H9 (cell line): ENCODE measurements at regions not wholly inside any gene's neighbourhood (a gene's known extent, or its start where the extent isn't known, plus 50 kb on each side); places are given as distances from the start of the nearest gene placed in this dataset.

Experiments
- DNase-seq: peaks from one replicate; pipeline ENCODE4 v3.0.0-alpha.2; 2017
- H2AFZ ChIP-seq: one replicate; pipeline ENCODE4 v1.6.1; 2013; ENCODE audit warnings: mild to moderate bottlenecking, low read length, control low read depth, moderate library complexity
- H2AK5ac ChIP-seq: 2 replicates; pipeline ENCODE4 v1.6.1; 2013; ENCODE audit warnings: low read length, control low read depth, mixed read lengths; ENCODE audit not compliant: insufficient read length
- H2BK120ac ChIP-seq: one replicate; pipeline ENCODE4 v1.6.1; 2013; ENCODE audit warnings: low read depth, mild to moderate bottlenecking, low read length, control low read depth, inconsistent platforms; ENCODE audit not compliant: poor library complexity, severe bottlenecking
- H2BK12ac ChIP-seq: 2 replicates; pipeline ENCODE4 v1.6.1; 2013; ENCODE audit warnings: low read length, control low read depth, mixed read lengths, low read depth; ENCODE audit not compliant: insufficient read length
- H2BK15ac ChIP-seq: 2 replicates; pipeline ENCODE4 v1.6.1; 2013; ENCODE audit warnings: low read depth, low read length, control low read depth
- H2BK20ac ChIP-seq: one replicate; pipeline ENCODE4 v1.6.1; 2013; ENCODE audit warnings: low read depth, mild to moderate bottlenecking, low read length, control low read depth, inconsistent platforms; ENCODE audit not compliant: poor library complexity, severe bottlenecking
- H2BK5ac ChIP-seq: 2 replicates; pipeline ENCODE4 v1.6.1; 2013; ENCODE audit warnings: low read length, control low read depth, mixed read lengths; ENCODE audit not compliant: insufficient read length
- H3K14ac ChIP-seq: 2 replicates; pipeline ENCODE4 v1.6.1; 2013; ENCODE audit warnings: low read length, control low read depth; ENCODE audit not compliant: insufficient read depth
- H3K18ac ChIP-seq: 2 replicates; pipeline ENCODE4 v1.6.1; 2013; ENCODE audit warnings: low read depth, mild to moderate bottlenecking, mixed read lengths, low read length, control low read depth; ENCODE audit not compliant: insufficient read length
- H3K23ac ChIP-seq: 2 replicates; pipeline ENCODE4 v1.6.1; 2013; ENCODE audit warnings: low read length, control low read depth, mixed read lengths, low read depth; ENCODE audit not compliant: insufficient read length
- H3K23me2 ChIP-seq: 2 replicates; pipeline ENCODE4 v1.6.1; 2013; ENCODE audit warnings: low read depth, mild to moderate bottlenecking, mixed read lengths, low read length, control low read depth; ENCODE audit not compliant: insufficient read length, poor library complexity, severe bottlenecking
- H3K27ac ChIP-seq: 2 replicates; pipeline ENCODE4 v1.5.1; 2013; ENCODE audit warnings: low read length, control low read depth, mixed read lengths, low read depth; ENCODE audit not compliant: insufficient read length
- H3K27me3 ChIP-seq: 2 replicates; pipeline ENCODE4 v1.6.1; 2013; ENCODE audit warnings: low read length, control low read depth, inconsistent platforms; ENCODE audit not compliant: insufficient read depth
- H3K4ac ChIP-seq: 2 replicates; pipeline ENCODE4 v1.6.1; 2013; ENCODE audit warnings: low read depth, mild to moderate bottlenecking, control low read depth, inconsistent platforms, low read length, moderate library complexity
- H3K4me1 ChIP-seq: 2 replicates; pipeline ENCODE4 v1.6.1; 2013; ENCODE audit warnings: low read length, control low read depth, inconsistent platforms; ENCODE audit not compliant: insufficient read depth
- H3K4me2 ChIP-seq: 2 replicates; pipeline ENCODE4 v1.6.1; 2013; ENCODE audit warnings: low read length, control low read depth, mixed read lengths; ENCODE audit not compliant: insufficient read length, insufficient read depth
- H3K56ac ChIP-seq: 2 replicates; pipeline ENCODE4 v1.6.1; 2013; ENCODE audit warnings: low read depth, mild to moderate bottlenecking, mixed read lengths, low read length, control low read depth; ENCODE audit not compliant: insufficient read length
- H3K79me1 ChIP-seq: 2 replicates; pipeline ENCODE4 v1.6.1; 2013; ENCODE audit warnings: low read depth, mild to moderate bottlenecking, moderate library complexity, low read length, control low read depth, inconsistent platforms; ENCODE audit not compliant: insufficient read depth, poor library complexity, severe bottlenecking
- H3K79me2 ChIP-seq: 2 replicates; pipeline ENCODE4 v1.6.1; 2013; ENCODE audit warnings: low read length, control low read depth, inconsistent platforms; ENCODE audit not compliant: insufficient read depth
- H3K9ac ChIP-seq: 2 replicates; pipeline ENCODE4 v1.6.1; 2013; ENCODE audit warnings: low read length, control low read depth, mixed read lengths; ENCODE audit not compliant: insufficient read length; ENCODE audit errors: extremely low read depth
- H3K9me3 ChIP-seq: one replicate; pipeline ENCODE4 v1.6.1; 2013; ENCODE audit warnings: low read depth, low read length, inconsistent platforms; ENCODE audit not compliant: control insufficient read depth
- H3T11ph ChIP-seq: one replicate; pipeline ENCODE4 v1.6.1; 2013; ENCODE audit warnings: mild to moderate bottlenecking, low read length, control low read depth, inconsistent platforms
- H4K20me1 ChIP-seq: one replicate; pipeline ENCODE4 v1.6.1; 2013; ENCODE audit not compliant: control insufficient read depth, insufficient read length, insufficient read depth
- H4K5ac ChIP-seq: 2 replicates; pipeline ENCODE4 v1.6.1; 2013; ENCODE audit warnings: low read depth, mild to moderate bottlenecking, mixed read lengths, low read length, control low read depth; ENCODE audit not compliant: insufficient read length
- H4K8ac ChIP-seq: replicated peaks from 2 replicates; pipeline ENCODE4 v1.6.1; 2013; ENCODE audit warnings: low read length, control low read depth, mixed read lengths, low read depth; ENCODE audit not compliant: insufficient read length
- H4K91ac ChIP-seq: 2 replicates; pipeline ENCODE4 v1.6.1; 2013; ENCODE audit warnings: low read depth, mild to moderate bottlenecking, moderate library complexity, mixed read lengths, low read length, control low read depth; ENCODE audit not compliant: insufficient read length
- H3K27ac Mint-ChIP-seq, 3 experiments: 2 replicates in 2 of 3; 3 replicates in 1 of 3; pipeline ENCODE4 v1.8.0; 2020 to 2021; ENCODE audit warnings: mixed read lengths in 3 of 3, mild to moderate bottlenecking in 1 of 3, moderate library complexity in 1 of 3
- H3K27me3 Mint-ChIP-seq: 2 replicates; pipeline ENCODE4 v1.8.0; 2021; ENCODE audit warnings: low read depth, mild to moderate bottlenecking, moderate library complexity, mixed read lengths
- H3K36me3 Mint-ChIP-seq, 3 experiments: 2 replicates in 2 of 3; 3 replicates in 1 of 3; pipeline ENCODE4 v1.8.0; 2020 to 2021; ENCODE audit warnings: low read depth in 3 of 3, mixed read lengths in 3 of 3; ENCODE audit not compliant: insufficient read depth in 1 of 3
- H3K4me1 Mint-ChIP-seq, 2 experiments: 2 replicates each; pipeline ENCODE4 v1.8.0; 2020; ENCODE audit warnings: mixed read lengths in 2 of 2
- H3K4me3 Mint-ChIP-seq, 2 experiments: 2 replicates in 1 of 2; 3 replicates in 1 of 2; pipeline ENCODE4 v1.8.0; 2020 to 2021; ENCODE audit warnings: mild to moderate bottlenecking in 2 of 2, mixed read lengths in 2 of 2, moderate library complexity in 1 of 2
- H3K9me3 Mint-ChIP-seq, 2 experiments: 2 replicates in 1 of 2; 3 replicates in 1 of 2; pipeline ENCODE4 v1.8.0; 2020; ENCODE audit warnings: mild to moderate bottlenecking in 2 of 2, mixed read lengths in 2 of 2, moderate library complexity in 1 of 2
- WGBS: extraction: QIAGEN DNeasy Blood & Tissue Kit; methylation state at CpG from one replicate; pipeline ENCODE4 v1.1.7; 2013; ENCODE audit warnings: missing lambda C conversion rate, low lambda C conversion rate, mixed read lengths; ENCODE audit not compliant: insufficient read length; ENCODE audit errors: extremely low coverage; 5-methylcytosine and 5-hydroxymethylcytosine counted together
- TF ChIP-seq, protein P1 (sequence below): fragments of 200-600 bp; sonication (generic); conservative IDR thresholded peaks from 3 replicates; pipeline ENCODE4 v1.8.0; 2021; ENCODE audit warnings: antibody characterized with exemption, mild to moderate bottlenecking

DNA sequence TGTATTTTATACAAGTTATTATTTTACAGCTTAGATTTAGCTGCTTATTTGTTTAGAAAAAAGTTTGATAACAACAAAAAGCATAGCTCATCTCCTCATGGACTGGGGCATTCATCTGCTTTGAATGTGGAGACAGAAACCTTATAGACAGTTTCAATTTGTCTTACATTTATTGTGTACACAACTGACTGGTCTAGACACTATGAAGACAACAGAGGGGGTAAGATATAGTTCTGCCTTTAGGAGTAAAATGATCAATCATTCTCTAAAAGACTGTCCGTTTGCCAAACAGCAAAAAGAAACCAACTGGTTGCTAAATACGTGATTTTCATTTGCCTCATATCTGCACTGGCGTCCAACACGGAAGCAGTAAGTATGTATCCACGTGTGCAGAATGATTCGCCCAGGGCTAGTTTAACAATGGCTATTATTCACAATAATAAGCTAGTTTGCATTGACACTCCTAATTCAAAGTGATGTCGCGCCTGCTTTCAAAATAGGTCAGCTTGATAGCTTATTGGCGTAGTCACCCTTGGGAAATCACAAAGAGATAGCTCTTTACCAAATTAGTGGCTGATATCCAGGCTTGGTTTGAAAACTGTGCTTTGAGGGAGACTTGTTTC is 153.6 kb downstream of the BMP2 start:
- Mint-ChIP-seq H3K27ac (no peak overlapping the region), H3K27me3 (no peaks in the 10 kb centered on the region), H3K4me1 (peaks cover 5 to 13% of the 10 kb centered on the region in 2 experiments), H3K4me3 (no peak overlapping the region), H3K9me3 (no peaks in the 10 kb centered on the region; a peak in 1 of 5 replicates), H3K36me3 (no peaks in the 10 kb centered on the region; a peak in 1 of 7 replicates)
- H3K23ac ChIP-seq: no peak overlapping the region
- no peaks in the 10 kb centered on the region for H3K4me1 ChIP-seq
- H3K27ac ChIP-seq: no peak overlapping the region
- no peak overlapping the region for H4K91ac ChIP-seq
- H3T11ph ChIP-seq: no peak overlapping the region
- no peak overlapping the region for H3K9ac ChIP-seq
- H2AFZ ChIP-seq: no peak overlapping the region
- H3K18ac ChIP-seq: no peak overlapping the region
- H2BK20ac ChIP-seq: no peak overlapping the region
- H2BK120ac ChIP-seq: no peak overlapping the region
- H3K23me2 ChIP-seq: no peaks in the 10 kb centered on the region
- WGBS: no CpG with 5 or more reads among the region's 9 CpGs
- H3K79me1 ChIP-seq: no peaks in the 10 kb centered on the region
- H4K20me1 ChIP-seq: no peaks in the 10 kb centered on the region
- no peak overlapping the region for H2BK12ac ChIP-seq
- H3K14ac ChIP-seq: no peak overlapping the region
- H3K4ac ChIP-seq: no peak overlapping the region
- TF ChIP-seq, protein P1, sequence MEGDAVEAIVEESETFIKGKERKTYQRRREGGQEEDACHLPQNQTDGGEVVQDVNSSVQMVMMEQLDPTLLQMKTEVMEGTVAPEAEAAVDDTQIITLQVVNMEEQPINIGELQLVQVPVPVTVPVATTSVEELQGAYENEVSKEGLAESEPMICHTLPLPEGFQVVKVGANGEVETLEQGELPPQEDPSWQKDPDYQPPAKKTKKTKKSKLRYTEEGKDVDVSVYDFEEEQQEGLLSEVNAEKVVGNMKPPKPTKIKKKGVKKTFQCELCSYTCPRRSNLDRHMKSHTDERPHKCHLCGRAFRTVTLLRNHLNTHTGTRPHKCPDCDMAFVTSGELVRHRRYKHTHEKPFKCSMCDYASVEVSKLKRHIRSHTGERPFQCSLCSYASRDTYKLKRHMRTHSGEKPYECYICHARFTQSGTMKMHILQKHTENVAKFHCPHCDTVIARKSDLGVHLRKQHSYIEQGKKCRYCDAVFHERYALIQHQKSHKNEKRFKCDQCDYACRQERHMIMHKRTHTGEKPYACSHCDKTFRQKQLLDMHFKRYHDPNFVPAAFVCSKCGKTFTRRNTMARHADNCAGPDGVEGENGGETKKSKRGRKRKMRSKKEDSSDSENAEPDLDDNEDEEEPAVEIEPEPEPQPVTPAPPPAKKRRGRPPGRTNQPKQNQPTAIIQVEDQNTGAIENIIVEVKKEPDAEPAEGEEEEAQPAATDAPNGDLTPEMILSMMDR: no peak
- no peaks in the 10 kb centered on the region for H3K9me3 ChIP-seq
- no peak overlapping the region for H2AK5ac ChIP-seq
- H3K56ac ChIP-seq: no peak overlapping the region
- H2BK15ac ChIP-seq: no peak overlapping the region
- H3K27me3 ChIP-seq: no peaks in the 10 kb centered on the region
- H4K5ac ChIP-seq: no peak overlapping the region
- no peaks in the 10 kb centered on the region for H3K79me2 ChIP-seq
- H3K4me2 ChIP-seq: no peak overlapping the region
- H2BK5ac ChIP-seq: no peak overlapping the region
- no peak for DNase-seq
- no peak overlapping the region for H4K8ac ChIP-seq
